GM12873 (cell line): ENCODE measurements at regions not wholly inside any gene's neighbourhood (a gene's known extent, or its start where the extent isn't known, plus 50 kb on each side); places are given as distances from the start of the nearest gene placed in this dataset.

Experiments
- CTCF ChIP-seq: IDR thresholded peaks from 2 replicates; pipeline ENCODE4 v1.5.1; 2012; ENCODE audit warnings: low read depth, mild to moderate bottlenecking, moderate library complexity, low read length, control low read depth; ENCODE audit not compliant: insufficient read depth; ENCODE audit errors: missing control alignments

- TF ChIP-seq CTCF = no peak
Observed at GRCh38 chr15:92733934-92734521, 78.5 kb upstream of the FAM174B start.

GRCh38 chr15:92745845-92746271, 90.3 kb upstream of the FAM174B start:
- TF ChIP-seq CTCF = no peak

GRCh38 chr15:92747047-92747446, 91.5 kb upstream of the FAM174B start:
- TF ChIP-seq CTCF = no peak

- no peak for TF ChIP-seq CTCF
Observed at GRCh38 chr15:92749216-92749615, 93.6 kb upstream of the FAM174B start.

GRCh38 chr15:92749946-92750345, 94.4 kb upstream of the FAM174B start:
- TF ChIP-seq CTCF = no peak

- TF ChIP-seq CTCF = no peak
Observed at GRCh38 chr15:92751528-92751927, 96.0 kb upstream of the FAM174B start.

GRCh38 chr15:92753591-92753990, 98.0 kb upstream of the FAM174B start:
- no peak for TF ChIP-seq CTCF
